ENCODE measurements at regions not wholly inside any gene's neighbourhood (a gene's known extent, or its start where the extent isn't known, plus 50 kb on each side); places are given as distances from the start of the nearest gene placed in this dataset.

- ChIA-PET CTCF (interaction anchor here (0.7 kb wide), 1 partner anchor 9 kb away, joined by 4 read pairs; no protein-coding TSS in a partner anchor), POLR2A (ENCODE audit: low non-redundant PET) (no interaction called here)
- TF ChIP-seq CTCF (conservative IDR thresholded peaks at IDR 0.05; ENCODE audit: low read depth) = no peak
- DNase-seq (ENCODE audit: low spot score) = no peak
- H3K27ac ChIP-seq = no peak overlapping the region
Observed at GRCh38 chr9:108197008-108197365, 658.8 kb downstream of the ACTL7B start.

- CTCF ChIA-PET = interaction anchor here (0.6 to 1.2 kb wide), 4 partner anchors 10 to 248 kb away, joined by 3 to 4 read pairs (median 3); no protein-coding TSS in a partner anchor
- no peak for TF ChIP-seq CTCF (conservative IDR thresholded peaks at IDR 0.05; ENCODE audit: low read depth)
- POLR2A ChIA-PET (ENCODE audit: low non-redundant PET) = no interaction called here
- DNase-seq (ENCODE audit: low spot score) = no peak
- no peak overlapping the region for H3K27ac ChIP-seq
Observed at GRCh38 chr9:108196332-108197007, 659.3 kb downstream of the ACTL7B start.

GRCh38 chr9:108194154-108194553, 661.6 kb downstream of the ACTL7B start:
- TF ChIP-seq CTCF (conservative IDR thresholded peaks at IDR 0.05; ENCODE audit: low read depth) = no peak
- ChIA-PET POLR2A (ENCODE audit: low non-redundant PET) (no interaction called here), CTCF (interaction anchor here (0.6 to 1.2 kb wide), 2 partner anchors 9 to 37 kb away, joined by 3 read pairs; no protein-coding TSS in a partner anchor)
- H3K27ac ChIP-seq = no peak overlapping the region
- no peak for DNase-seq (ENCODE audit: low spot score)

- DNase-seq (ENCODE audit: low spot score) = no peak
- TF ChIP-seq CTCF (conservative IDR thresholded peaks at IDR 0.05; ENCODE audit: low read depth) = no peak
- ChIA-PET POLR2A (ENCODE audit: low non-redundant PET) (no interaction called here), CTCF (interaction anchor here (0.6 kb wide), 1 partner anchor 38 kb away, joined by 3 read pairs; no protein-coding TSS in a partner anchor)
- no peak overlapping the region for H3K27ac ChIP-seq
Observed at GRCh38 chr9:108193026-108193710, 662.6 kb downstream of the ACTL7B start.

- ChIA-PET CTCF (interaction anchor here (0.6 kb wide), 1 partner anchor 252 kb away, joined by 3 read pairs; no protein-coding TSS in a partner anchor), POLR2A (ENCODE audit: low non-redundant PET) (no interaction called here)
- no peak for TF ChIP-seq CTCF (conservative IDR thresholded peaks at IDR 0.05; ENCODE audit: low read depth)
- no peak overlapping the region for H3K27ac ChIP-seq
- DNase-seq (ENCODE audit: low spot score) = no peak
Observed at GRCh38 chr9:108191065-108191464, 664.7 kb downstream of the ACTL7B start.

GRCh38 chr9:108188976-108189375, 666.8 kb downstream of the ACTL7B start:
- POLR2A ChIA-PET (ENCODE audit: low non-redundant PET) = no interaction called here
- no peak for TF ChIP-seq CTCF (conservative IDR thresholded peaks at IDR 0.05; ENCODE audit: low read depth)
- CTCF ChIA-PET = interaction anchor here (0.7 kb wide), 1 partner anchor 149 kb away, joined by 3 read pairs; no protein-coding TSS in a partner anchor

More at GRCh38 chr9:108188976-108189375, 666.8 kb downstream of the ACTL7B start:
- no peak overlapping the region for H3K27ac ChIP-seq
- no peak for DNase-seq (ENCODE audit: low spot score)
